D721Med (cell line): ENCODE measurements at regions not wholly inside any gene's neighbourhood (a gene's known extent, or its start where the extent isn't known, plus 50 kb on each side); places are given as distances from the start of the nearest gene placed in this dataset.

Experiments used
- DNase-seq: peaks from one replicate; pipeline ENCODE4 v3.0.0; 2011; ENCODE audit warnings: low spot score; ENCODE audit not compliant: insufficient read length
- FAIRE-seq: peaks from 2 replicates; lab custom pipeline; 2011; peaks lifted over from hg19 to GRCh38; lab: Jason Lieb, UNC
- TF ChIP-seq, protein P1 (sequence below): IDR thresholded peaks from 2 replicates; pipeline ENCODE4 v1.5.1; 2012; ENCODE audit warnings: mild to moderate bottlenecking, control low read depth; ENCODE audit not compliant: insufficient read depth; ENCODE audit errors: missing control alignments

DNA sequence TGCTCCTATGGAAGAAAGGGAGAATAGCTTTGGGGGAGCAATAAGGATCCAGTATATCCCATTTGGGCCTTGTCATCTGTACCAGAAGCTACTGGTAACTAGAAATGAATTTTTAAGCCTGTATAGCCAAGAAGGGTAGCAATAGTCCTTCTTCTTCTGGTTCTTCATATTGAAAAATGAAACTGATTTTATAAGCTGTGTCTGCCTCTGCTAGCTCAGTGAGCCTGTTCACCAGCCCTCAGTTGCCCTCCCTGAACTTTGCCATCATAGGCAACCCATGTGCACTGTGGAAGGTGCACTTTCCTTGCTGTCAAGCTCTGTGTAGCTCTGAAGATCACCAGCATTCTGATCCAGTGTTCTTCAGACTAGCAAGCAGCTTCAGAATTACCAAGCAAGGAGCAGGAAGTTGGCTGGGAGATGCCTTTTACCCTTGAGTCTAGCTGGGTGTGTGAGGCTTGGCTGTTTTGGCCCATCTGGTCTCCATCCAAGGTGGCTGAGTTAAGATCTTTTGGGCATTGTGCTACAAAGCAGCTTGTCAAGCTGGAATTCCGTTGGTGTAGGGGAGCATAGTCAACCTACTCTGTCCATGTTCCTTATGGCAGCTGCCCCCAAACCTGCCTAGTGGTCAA, 55.8 kb upstream of the MGAT5 start:
- no peak for FAIRE-seq
- TF ChIP-seq, protein P1, sequence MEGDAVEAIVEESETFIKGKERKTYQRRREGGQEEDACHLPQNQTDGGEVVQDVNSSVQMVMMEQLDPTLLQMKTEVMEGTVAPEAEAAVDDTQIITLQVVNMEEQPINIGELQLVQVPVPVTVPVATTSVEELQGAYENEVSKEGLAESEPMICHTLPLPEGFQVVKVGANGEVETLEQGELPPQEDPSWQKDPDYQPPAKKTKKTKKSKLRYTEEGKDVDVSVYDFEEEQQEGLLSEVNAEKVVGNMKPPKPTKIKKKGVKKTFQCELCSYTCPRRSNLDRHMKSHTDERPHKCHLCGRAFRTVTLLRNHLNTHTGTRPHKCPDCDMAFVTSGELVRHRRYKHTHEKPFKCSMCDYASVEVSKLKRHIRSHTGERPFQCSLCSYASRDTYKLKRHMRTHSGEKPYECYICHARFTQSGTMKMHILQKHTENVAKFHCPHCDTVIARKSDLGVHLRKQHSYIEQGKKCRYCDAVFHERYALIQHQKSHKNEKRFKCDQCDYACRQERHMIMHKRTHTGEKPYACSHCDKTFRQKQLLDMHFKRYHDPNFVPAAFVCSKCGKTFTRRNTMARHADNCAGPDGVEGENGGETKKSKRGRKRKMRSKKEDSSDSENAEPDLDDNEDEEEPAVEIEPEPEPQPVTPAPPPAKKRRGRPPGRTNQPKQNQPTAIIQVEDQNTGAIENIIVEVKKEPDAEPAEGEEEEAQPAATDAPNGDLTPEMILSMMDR: no peak

DNA sequence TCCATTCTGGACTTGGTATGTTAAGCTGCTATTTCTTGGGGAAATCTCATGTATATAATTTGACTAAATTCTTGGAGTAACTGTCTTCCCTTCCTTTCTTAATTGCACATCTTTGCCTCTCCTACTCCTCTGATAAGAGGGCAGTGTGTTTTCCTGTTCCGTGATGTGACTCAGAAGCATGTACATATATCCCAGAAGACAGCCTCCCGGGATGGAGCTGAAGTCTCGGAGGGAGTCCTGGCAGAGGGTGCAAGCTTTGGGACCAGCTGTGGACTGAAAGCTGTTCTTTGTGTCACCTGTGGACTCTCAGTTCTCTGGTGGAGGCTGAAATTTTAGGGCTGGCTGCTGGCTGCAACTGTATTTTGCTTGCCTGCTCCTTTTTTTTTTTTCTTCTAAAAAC, 54.7 kb upstream of the MGAT5 start:
- FAIRE-seq: no peak
- TF ChIP-seq, protein P1: no peak
- no peak for DNase-seq

More for the DNA sequence above, 55.8 kb upstream of the MGAT5 start:
- DNase-seq: no peak

DNA sequence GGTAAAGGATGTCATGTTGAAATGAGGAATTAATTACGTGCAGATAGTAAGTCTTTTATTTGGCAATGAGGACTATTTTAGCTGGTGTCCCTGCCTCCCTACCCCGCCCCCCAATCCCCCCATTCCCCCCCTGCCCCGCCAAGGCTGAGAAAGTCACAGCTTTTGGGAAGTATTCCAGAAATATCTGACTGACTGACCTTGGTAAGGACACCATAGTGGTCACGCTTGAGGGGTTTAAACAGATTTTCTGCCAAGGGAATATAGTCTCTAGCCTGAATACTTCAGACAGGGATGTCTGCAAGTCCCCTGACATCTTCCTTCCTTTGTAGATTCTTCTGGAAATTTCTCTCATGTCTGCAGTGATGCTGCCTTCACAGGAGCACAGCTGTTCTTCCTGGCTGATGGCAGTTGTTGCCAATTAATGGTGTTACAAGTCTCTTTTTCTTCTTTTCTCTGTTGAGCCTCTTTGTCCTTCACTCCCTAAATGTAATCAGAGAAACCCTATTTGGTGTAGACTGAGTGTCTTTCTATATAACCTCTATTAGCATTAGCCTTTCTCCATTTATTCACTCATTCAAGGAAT, 53.7 kb upstream of the MGAT5 start:
- TF ChIP-seq, protein P1: no peak
- FAIRE-seq (no peak), DNase-seq (no peak)

DNA sequence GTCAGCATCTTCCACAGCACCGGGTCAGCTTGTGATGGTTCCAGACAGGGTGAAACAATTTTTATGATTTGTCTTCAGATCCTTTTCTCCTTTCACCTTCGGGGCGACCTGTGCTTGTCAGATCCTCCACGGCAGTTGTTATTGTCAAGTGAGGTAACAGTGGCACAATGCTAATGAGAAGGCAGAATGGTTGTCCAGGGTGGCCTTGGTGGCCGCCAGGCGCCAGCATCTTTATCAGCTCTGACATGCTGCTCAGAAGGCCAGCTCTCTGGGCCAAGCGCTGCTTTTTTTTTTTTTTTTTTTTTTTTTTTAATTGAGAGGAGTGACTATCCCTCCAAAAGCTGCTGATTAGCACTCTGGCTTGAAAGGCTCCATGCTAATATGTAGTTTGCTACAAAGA, 52.3 kb upstream of the MGAT5 start:
- FAIRE-seq (no peak), DNase-seq (no peak)
- TF ChIP-seq, protein P1: no peak

DNA sequence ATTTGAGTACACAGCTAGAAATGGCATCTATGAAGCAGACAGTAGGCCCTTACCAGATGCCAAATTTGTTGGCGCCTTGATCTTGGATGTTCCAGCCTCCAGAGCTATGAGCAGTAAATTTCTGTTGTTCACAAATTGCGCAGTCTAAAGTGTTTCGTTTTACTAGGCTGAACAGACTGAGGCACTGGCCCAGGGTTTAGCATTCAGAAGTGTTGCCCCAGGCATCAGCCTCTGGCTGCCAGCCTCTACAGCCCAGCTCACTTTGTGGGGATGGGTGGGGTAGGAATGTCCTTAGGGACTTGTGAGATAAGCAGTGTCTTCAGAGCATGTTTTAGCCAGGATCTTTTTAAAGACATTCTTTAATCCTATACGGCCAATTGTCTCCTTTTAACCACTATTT, 51.5 kb upstream of the MGAT5 start:
- TF ChIP-seq, protein P1: no peak
- DNase-seq: no peak
- FAIRE-seq: no peak

DNA sequence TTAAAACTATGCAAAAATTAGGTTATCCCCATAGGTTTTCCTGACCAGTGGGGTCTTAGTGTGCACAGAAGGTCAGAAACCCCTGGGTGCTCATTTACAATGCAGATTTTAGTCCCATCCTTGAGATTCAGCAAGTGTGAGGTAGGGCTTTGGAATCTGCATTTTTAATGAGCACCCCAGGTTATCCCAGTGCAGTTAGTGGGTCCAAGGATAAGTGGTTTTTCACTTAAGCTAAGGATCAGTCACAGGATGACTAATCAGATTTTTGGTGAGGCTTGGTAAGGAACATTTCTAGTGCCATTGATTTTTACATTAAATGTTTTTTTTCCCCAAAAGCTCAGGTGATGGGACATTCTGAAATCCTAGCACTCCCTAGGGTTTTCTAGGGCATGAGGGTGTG, 50.7 kb upstream of the MGAT5 start:
- FAIRE-seq: no peak
- DNase-seq: no peak

More for the DNA sequence above, 50.7 kb upstream of the MGAT5 start:
- TF ChIP-seq, protein P1: no peak
